ENCODE measurements at regions not wholly inside any gene's neighbourhood (a gene's known extent, or its start where the extent isn't known, plus 50 kb on each side); places are given as distances from the start of the nearest gene placed in this dataset.

GRCh38 chr7:131774419-131775220 is 218.2 kb upstream of the PODXL start:
- H4K20me1 ChIP-seq (ENCODE audit: insufficient read depth, low read length), result no peaks in the 10 kb centered on the region
- no peak overlapping the region for H2AFZ ChIP-seq (ENCODE audit: low read depth, low read length)
- H3K9me3 ChIP-seq (ENCODE audit: insufficient read depth, low read length), result no peaks in the 10 kb centered on the region
- H3K79me2 ChIP-seq (ENCODE audit: low read length), result no peaks in the 10 kb centered on the region
- no peak overlapping the region for H3K4me3 ChIP-seq (ENCODE audit: low read length)
- no peak overlapping the region for H3K4me2 ChIP-seq (ENCODE audit: low read length)
- H3K27me3 ChIP-seq (ENCODE audit: low read depth, low read length), result peaks cover 3% of the 10 kb centered on the region; the same call in 1 of the 2 replicates
- H3K9ac ChIP-seq (ENCODE audit: low read length), result no peak overlapping the region
- H3K4me1 ChIP-seq (ENCODE audit: low read length), result no peaks in the 10 kb centered on the region
- no peaks in the 10 kb centered on the region for H3K36me3 ChIP-seq (replicated peaks; ENCODE audit: low read depth, low read length)
- H3K27ac ChIP-seq (ENCODE audit: low read length), result no peak overlapping the region
- TF ChIP-seq, protein P1, sequence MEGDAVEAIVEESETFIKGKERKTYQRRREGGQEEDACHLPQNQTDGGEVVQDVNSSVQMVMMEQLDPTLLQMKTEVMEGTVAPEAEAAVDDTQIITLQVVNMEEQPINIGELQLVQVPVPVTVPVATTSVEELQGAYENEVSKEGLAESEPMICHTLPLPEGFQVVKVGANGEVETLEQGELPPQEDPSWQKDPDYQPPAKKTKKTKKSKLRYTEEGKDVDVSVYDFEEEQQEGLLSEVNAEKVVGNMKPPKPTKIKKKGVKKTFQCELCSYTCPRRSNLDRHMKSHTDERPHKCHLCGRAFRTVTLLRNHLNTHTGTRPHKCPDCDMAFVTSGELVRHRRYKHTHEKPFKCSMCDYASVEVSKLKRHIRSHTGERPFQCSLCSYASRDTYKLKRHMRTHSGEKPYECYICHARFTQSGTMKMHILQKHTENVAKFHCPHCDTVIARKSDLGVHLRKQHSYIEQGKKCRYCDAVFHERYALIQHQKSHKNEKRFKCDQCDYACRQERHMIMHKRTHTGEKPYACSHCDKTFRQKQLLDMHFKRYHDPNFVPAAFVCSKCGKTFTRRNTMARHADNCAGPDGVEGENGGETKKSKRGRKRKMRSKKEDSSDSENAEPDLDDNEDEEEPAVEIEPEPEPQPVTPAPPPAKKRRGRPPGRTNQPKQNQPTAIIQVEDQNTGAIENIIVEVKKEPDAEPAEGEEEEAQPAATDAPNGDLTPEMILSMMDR (IDR thresholded peaks at IDR 0.05; ENCODE audit: low read depth, low read length), result no peak
- no peak for TF ChIP-seq EZH2phosphoT487 (IDR thresholded peaks at IDR 0.05; ENCODE audit: low read depth)

DNA sequence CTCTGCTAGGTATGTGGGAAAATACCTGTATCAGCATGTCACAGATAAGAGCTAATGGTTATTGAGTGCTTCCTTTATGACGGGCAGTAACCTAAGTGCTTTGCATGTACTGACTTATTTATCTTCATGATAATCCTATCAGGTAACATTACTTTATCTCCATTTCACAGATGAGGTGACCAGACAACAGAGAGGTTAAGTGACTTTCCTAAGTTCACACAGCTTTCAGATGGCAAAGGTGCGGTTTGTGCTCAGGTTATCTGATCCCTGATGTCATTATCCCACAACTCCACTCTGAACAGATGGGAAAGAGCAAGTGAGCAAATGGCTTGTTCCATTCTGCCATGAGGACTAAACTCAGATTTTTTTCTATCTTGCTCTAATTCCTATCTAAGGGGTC is 217.0 kb upstream of the PODXL start:
- Histone ChIP-seq H4K20me1 (ENCODE audit: insufficient read depth, low read length) (no peaks in the 10 kb centered on the region), H3K36me3 (replicated peaks; ENCODE audit: low read depth, low read length) (no peaks in the 10 kb centered on the region), H3K27me3 (ENCODE audit: low read depth, low read length) (peaks cover 3% of the 10 kb centered on the region; the same call in 1 of the 2 replicates), H3K79me2 (ENCODE audit: low read length) (no peaks in the 10 kb centered on the region), H3K4me2 (ENCODE audit: low read length) (no peak overlapping the region), H3K9ac (ENCODE audit: low read length) (no peak overlapping the region), H3K9me3 (ENCODE audit: insufficient read depth, low read length) (no peaks in the 10 kb centered on the region), H2AFZ (ENCODE audit: low read depth, low read length) (no peak overlapping the region), H3K4me1 (ENCODE audit: low read length) (no peaks in the 10 kb centered on the region), H3K4me3 (ENCODE audit: low read length) (no peak overlapping the region), H3K27ac (ENCODE audit: low read length) (no peak overlapping the region)
- TF ChIP-seq, protein P1 (IDR thresholded peaks at IDR 0.05; ENCODE audit: low read depth, low read length), result no peak
- TF ChIP-seq EZH2phosphoT487 (IDR thresholded peaks at IDR 0.05; ENCODE audit: low read depth), result no peak

DNA sequence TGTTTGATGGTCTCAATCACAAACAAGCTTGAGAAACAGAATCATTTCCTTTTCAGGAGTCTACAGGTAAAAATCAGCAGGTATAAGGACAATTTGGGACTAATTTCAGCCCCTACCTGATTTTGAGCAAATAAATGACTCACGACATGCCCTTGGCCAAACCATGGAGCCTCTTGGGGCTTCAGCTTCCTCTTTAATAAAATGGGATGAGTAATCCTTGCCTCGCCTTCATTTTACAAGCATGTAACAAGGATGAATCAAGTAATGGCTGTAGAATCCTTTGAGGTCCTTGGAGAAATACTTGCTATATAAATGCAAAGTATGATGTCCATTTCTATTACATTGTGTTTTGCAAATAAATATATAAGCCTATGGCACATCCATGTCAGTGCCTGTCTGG is 212.8 kb upstream of the PODXL start:
- Histone ChIP-seq H3K4me2 (ENCODE audit: low read length) (no peak overlapping the region), H3K4me3 (ENCODE audit: low read length) (no peak overlapping the region), H3K27me3 (ENCODE audit: low read depth, low read length) (peaks cover 3% of the 10 kb centered on the region; the same call in 1 of the 2 replicates), H2AFZ (ENCODE audit: low read depth, low read length) (no peak overlapping the region), H4K20me1 (ENCODE audit: insufficient read depth, low read length) (no peaks in the 10 kb centered on the region), H3K4me1 (ENCODE audit: low read length) (no peaks in the 10 kb centered on the region), H3K9me3 (ENCODE audit: insufficient read depth, low read length) (no peaks in the 10 kb centered on the region), H3K9ac (ENCODE audit: low read length) (no peak overlapping the region), H3K79me2 (ENCODE audit: low read length) (no peaks in the 10 kb centered on the region), H3K36me3 (replicated peaks; ENCODE audit: low read depth, low read length) (no peaks in the 10 kb centered on the region), H3K27ac (ENCODE audit: low read length) (no peak overlapping the region)
- TF ChIP-seq, protein P1 (IDR thresholded peaks at IDR 0.05; ENCODE audit: low read depth, low read length), result no peak
- TF ChIP-seq EZH2phosphoT487 (IDR thresholded peaks at IDR 0.05; ENCODE audit: low read depth), result no peak

GRCh38 chr7:131767591-131767990 is 211.2 kb upstream of the PODXL start:
- no peaks in the 10 kb centered on the region for H3K4me1 ChIP-seq (ENCODE audit: low read length)
- H3K27me3 ChIP-seq (ENCODE audit: low read depth, low read length), result peaks cover 6% of the 10 kb centered on the region
- no peaks in the 10 kb centered on the region for H3K79me2 ChIP-seq (ENCODE audit: low read length)
- no peak overlapping the region for H3K4me3 ChIP-seq (ENCODE audit: low read length)
- no peak overlapping the region for H3K9ac ChIP-seq (ENCODE audit: low read length)
- H3K9me3 ChIP-seq (ENCODE audit: insufficient read depth, low read length), result no peaks in the 10 kb centered on the region
- no peaks in the 10 kb centered on the region for H4K20me1 ChIP-seq (ENCODE audit: insufficient read depth, low read length)
- H3K27ac ChIP-seq (ENCODE audit: low read length), result no peak overlapping the region
- no peak overlapping the region for H2AFZ ChIP-seq (ENCODE audit: low read depth, low read length)
- H3K4me2 ChIP-seq (ENCODE audit: low read length), result no peak overlapping the region
- TF ChIP-seq, protein P1 (IDR thresholded peaks at IDR 0.05; ENCODE audit: low read depth, low read length), result no peak
- H3K36me3 ChIP-seq (replicated peaks; ENCODE audit: low read depth, low read length), result no peaks in the 10 kb centered on the region

Data from OCI-LY3 (cell line).